ENCODE measurements at regions not wholly inside any gene's neighbourhood (a gene's known extent, or its start where the extent isn't known, plus 50 kb on each side); places are given as distances from the start of the nearest gene placed in this dataset.
"Not testable (repeated sequence)": the region's sequence is repeated elsewhere in the genome, so short reads cannot be mapped to it uniquely, and the experiment has no call there.

DNA sequence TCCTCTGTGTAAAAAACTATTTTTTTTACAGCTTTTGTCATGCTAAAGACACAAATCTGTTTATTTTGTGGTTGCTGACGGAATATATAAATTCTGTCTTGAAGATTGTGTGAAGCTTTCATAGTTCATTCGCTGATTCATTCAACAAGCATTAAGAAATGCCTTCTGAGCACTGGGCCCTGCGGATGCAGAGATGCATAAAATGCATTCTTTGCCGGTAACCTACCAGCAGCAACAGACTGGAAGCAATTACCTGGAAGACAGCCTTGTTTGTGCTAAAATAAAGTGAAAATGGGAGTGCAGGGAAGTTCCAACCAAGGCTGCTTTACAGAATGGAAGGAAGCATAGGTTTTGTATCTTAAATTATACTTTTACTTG, 119.7 kb downstream of the PMAIP1 start:
- no peaks in the 10 kb centered on the region for H3K36me3 Mint-ChIP-seq
- H3K27me3 Mint-ChIP-seq: peaks cover 8% of the 10 kb centered on the region
- H3K4me3 Mint-ChIP-seq: no peak overlapping the region
- POLR2A ChIA-PET: interaction anchor here (0.7 kb wide), 1 partner anchor 960 kb away, joined by 4 read pairs; no protein-coding TSS in a partner anchor
- no peak for DNase-seq
- ATAC-seq (ENCODE audit: low read depth): no peak
- no peak overlapping the region for H3K27ac Mint-ChIP-seq
- H3K4me1 Mint-ChIP-seq: no peaks in the 10 kb centered on the region
- no peaks in the 10 kb centered on the region for H3K9me3 Mint-ChIP-seq

DNA sequence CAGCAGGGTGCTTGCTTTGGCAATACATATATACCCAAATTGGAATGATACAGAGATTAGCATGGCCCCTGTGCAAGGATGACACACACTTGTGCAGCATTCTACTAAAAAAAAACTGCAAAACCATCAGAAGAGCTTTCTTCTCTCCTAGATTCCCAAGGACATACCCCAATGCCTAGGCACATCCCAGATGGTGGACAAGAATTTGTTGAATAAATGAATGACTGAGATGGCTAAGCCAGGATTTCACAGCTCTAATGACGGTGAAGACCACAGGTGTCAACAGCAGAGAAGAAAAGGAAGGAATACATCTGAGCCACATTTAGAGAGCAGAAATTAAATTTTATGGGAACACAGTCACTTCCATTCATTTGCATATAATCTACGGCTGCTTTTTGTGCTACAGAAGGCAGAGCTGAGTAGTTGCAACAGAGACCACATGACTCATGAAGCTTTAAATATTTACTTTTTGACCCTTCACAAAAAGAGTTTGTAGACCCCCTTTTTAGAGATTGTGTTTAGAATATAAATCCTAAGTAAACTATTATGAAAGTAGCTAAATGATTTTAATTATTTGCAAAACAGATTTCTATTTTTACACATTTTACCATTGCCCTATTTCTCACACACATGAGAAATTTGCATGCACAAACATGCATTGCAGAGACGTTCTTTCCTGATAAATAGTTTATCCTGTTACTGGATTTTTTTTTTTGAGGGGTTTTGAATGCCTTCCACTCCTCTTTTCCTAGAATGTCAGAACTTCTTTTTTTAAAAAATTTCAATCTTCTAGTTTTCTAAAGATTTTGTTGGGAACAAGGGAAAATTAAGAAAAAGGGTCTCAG, 119.0 kb downstream of the PMAIP1 start:
- POLR2A ChIA-PET: no interaction called here
- Mint-ChIP-seq H3K4me3 (no peak overlapping the region), H3K4me1 (no peaks in the 10 kb centered on the region), H3K9me3 (no peaks in the 10 kb centered on the region), H3K27ac (no peak overlapping the region), H3K36me3 (no peaks in the 10 kb centered on the region), H3K27me3 (peaks cover 8% of the 10 kb centered on the region)
- ATAC-seq (ENCODE audit: low read depth): no peak
- no peak for DNase-seq

DNA sequence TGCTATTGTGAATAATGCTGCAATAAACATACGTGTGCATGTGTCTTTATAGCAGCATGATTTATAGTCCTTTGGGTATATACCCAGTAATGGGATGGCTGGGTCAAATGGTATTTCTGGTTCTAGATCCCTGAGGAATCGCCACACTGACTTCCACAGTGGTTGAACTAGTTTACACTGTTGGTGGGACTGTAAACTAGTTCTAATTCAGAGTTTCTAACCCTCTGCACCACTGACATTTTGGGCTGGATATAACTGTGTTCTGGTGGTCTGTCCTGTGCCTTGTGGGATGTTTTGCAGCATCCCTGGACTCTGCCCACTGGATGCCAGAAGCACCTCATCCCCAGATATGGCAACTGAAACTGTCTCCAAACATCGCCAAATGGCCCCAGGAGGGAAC, 118.3 kb downstream of the PMAIP1 start:
- H3K9me3 Mint-ChIP-seq; H3K27me3 Mint-ChIP-seq; H3K4me3 Mint-ChIP-seq; H3K4me1 Mint-ChIP-seq; H3K27ac Mint-ChIP-seq; ATAC-seq (ENCODE audit: low read depth); H3K36me3 Mint-ChIP-seq; POLR2A ChIA-PET; DNase-seq: not testable (repeated sequence)

DNA sequence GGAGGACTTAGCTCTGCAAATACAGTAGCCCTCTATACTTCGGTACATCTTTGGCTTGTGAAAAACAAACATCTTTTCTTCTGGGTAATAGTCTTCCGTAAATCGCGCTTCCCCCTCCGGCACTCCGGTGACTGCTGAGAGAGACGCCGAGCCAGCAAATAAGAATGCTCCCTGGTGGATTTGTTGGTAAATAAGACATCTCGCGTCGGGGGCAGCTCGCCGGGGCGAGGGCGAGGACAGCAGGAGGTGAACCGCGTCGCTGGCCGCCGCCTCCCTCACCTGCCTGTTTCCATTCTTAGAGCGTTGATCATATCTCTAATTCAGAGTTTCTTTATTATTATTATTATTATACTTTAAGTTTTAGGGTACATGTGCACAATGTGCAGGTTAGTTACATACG, 117.6 kb downstream of the PMAIP1 start:
- ATAC-seq (ENCODE audit: low read depth): no peak
- DNase-seq: no peak
- no peak overlapping the region for H3K27ac Mint-ChIP-seq
- H3K27me3 Mint-ChIP-seq: peaks cover 8% of the 10 kb centered on the region
- no peaks in the 10 kb centered on the region for H3K36me3 Mint-ChIP-seq
- no peak overlapping the region for H3K4me3 Mint-ChIP-seq
- POLR2A ChIA-PET: no interaction called here
- no peaks in the 10 kb centered on the region for H3K9me3 Mint-ChIP-seq
- no peaks in the 10 kb centered on the region for H3K4me1 Mint-ChIP-seq

DNA sequence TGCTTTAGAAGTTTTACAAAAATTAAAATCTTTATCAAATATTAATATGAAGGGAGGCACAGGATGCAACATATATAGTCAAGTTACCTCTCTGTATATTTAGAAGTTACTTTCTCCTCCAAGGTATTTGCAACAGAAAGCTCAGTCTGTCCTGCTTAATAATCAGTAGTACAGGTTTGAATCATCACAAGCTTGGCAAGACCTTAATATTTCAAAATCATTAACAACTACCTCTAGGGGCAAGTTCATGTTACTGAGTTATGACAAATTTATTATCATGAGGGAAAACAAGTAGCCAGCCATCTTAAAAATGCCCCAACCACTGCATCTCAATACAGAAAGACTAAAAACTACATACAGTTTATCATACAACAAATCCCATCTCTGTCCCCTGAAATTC, 116.0 kb downstream of the PMAIP1 start:
- H3K27me3 Mint-ChIP-seq; DNase-seq; H3K9me3 Mint-ChIP-seq; ATAC-seq (ENCODE audit: low read depth); H3K36me3 Mint-ChIP-seq; H3K27ac Mint-ChIP-seq; POLR2A ChIA-PET; H3K4me1 Mint-ChIP-seq; H3K4me3 Mint-ChIP-seq: not testable (repeated sequence)

DNA sequence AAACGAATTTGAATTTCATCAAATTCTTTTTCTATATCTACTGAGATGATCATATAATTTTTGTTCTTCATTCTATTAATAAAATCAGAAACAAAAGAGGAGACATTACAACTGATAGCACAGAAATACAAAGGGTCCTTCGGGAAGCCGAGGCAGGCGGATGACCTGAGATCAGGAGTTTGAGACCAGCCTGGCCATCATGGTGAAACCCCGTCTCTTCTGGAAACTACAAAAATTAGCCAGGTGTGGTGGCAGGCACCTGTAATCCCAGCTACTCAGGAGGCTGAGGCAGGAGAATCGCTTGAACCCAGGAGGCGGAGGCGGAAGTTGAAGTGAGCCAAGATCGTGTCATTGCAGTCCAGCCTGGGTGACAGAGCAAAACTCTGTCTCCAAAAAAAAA, 113.4 kb downstream of the PMAIP1 start:
- H3K36me3 Mint-ChIP-seq; ATAC-seq (ENCODE audit: low read depth); H3K4me3 Mint-ChIP-seq; POLR2A ChIA-PET; H3K4me1 Mint-ChIP-seq; H3K9me3 Mint-ChIP-seq; DNase-seq; H3K27ac Mint-ChIP-seq; H3K27me3 Mint-ChIP-seq: not testable (repeated sequence)

DNA sequence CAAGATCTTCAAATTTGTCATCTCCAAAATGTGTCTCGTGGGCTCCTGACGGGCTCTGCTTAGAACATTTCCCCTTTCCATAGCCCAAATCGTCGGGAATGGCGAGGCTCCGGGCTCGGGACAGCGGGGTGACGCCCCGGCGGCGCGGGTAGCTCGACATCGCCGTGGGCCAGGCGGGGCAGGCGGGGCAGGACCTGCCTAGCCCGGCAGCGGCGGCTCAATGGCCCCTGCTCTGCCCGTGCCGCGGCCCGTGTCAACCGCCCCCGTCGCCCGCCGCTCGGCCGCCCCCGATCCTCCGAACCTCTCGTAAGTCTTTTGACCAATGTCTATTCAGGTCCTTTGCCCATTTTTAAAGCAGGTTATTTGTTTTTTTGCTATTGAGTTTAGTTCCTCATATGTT, 111.2 kb downstream of the PMAIP1 start:
- Mint-ChIP-seq H3K27me3 (peaks cover 5% of the 10 kb centered on the region), H3K4me1 (no peaks in the 10 kb centered on the region), H3K4me3 (no peak overlapping the region), H3K9me3 (no peaks in the 10 kb centered on the region), H3K27ac (no peak overlapping the region), H3K36me3 (no peaks in the 10 kb centered on the region)
- POLR2A ChIA-PET: no interaction called here
- no peak for ATAC-seq (ENCODE audit: low read depth)
- DNase-seq: no peak

DNA sequence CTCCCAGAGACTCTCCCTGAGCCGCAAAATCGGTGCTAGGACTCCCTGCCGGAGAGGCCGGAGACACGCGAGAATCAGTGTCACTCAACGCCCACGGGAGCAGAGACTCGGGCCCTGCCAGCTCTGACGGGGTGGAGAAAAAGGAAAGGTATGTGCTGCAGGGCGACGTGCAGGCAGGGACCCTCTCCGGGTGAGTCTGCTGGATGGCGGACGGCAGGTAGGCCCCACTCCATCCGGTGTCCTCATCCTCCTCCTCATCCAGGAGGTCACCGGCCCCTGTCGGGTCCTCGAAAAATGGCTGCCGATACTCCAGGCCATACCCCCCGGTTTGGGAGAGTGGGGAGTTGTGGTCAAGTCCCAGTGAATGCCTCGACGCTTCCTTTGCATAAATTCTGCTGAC, 110.7 kb downstream of the PMAIP1 start:
- DNase-seq (no peak), ATAC-seq (ENCODE audit: low read depth) (no peak)
- no peaks in the 10 kb centered on the region for H3K4me1 Mint-ChIP-seq
- H3K9me3 Mint-ChIP-seq: no peaks in the 10 kb centered on the region
- POLR2A ChIA-PET: no interaction called here
- H3K36me3 Mint-ChIP-seq: no peaks in the 10 kb centered on the region
- H3K27me3 Mint-ChIP-seq: peaks cover 5% of the 10 kb centered on the region
- H3K4me3 Mint-ChIP-seq: no peak overlapping the region
- H3K27ac Mint-ChIP-seq: no peak overlapping the region

DNA sequence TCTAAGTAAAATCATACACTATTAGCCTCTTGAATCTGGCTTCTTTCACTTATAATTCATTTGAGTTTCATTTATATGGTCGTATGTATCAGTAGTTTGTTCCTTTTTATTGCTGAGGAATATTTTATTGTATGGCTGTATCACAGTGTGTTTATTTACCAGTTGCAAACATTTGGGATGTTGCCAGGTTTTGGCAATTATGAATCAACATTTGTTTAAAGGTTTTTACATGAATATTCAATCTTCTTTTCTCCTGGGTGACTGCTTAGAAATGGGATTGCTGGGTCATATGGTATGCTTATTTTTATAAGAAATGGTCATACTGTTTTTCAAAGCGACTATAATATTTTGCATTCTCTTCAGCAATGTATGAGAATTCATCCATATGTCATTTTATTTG, 107.9 kb downstream of the PMAIP1 start:
- Mint-ChIP-seq H3K36me3 (no peaks in the 10 kb centered on the region), H3K27me3 (peaks cover 3% of the 10 kb centered on the region), H3K4me1 (no peaks in the 10 kb centered on the region), H3K27ac (no peak overlapping the region), H3K9me3 (no peaks in the 10 kb centered on the region), H3K4me3 (no peak overlapping the region)
- ATAC-seq (ENCODE audit: low read depth) (no peak), DNase-seq (no peak)
- POLR2A ChIA-PET: no interaction called here

DNA sequence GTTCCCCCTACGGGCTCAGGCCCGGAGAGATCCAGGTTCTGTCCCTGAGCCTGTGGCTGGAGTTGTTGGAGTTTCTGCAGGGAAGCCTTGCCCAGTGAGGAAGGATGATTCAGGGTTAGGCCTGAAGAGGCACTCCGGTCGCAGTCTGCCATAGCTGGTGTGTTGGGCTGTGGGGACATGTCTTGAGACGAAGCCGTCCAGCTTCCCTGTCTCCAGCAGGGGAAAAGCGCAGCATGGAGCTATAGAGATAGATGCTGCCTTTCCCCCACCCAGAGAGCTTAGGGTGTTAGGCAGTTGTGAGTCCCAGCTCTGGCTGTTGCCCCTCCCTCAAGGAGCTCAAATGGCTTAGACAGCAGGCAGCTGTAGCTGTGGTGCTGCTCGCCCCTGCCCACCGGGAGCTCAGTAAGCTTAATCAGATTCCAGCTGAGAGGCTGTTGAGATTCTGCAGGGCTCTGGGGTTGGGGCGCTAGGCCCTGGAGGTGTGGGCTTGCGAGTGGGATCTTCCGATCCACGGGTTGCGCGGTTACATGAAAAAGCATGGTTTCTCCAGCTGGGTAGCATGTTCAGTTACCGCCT, 103.9 kb downstream of the PMAIP1 start:
- POLR2A ChIA-PET: no interaction called here
- Mint-ChIP-seq H3K4me1 (no peaks in the 10 kb centered on the region), H3K9me3 (peaks cover 2% of the 10 kb centered on the region), H3K4me3 (no peak overlapping the region), H3K27me3 (peaks cover 8% of the 10 kb centered on the region), H3K27ac (no peak overlapping the region), H3K36me3 (no peaks in the 10 kb centered on the region)
- DNase-seq: no peak
- no peak for ATAC-seq (ENCODE audit: low read depth)

DNA sequence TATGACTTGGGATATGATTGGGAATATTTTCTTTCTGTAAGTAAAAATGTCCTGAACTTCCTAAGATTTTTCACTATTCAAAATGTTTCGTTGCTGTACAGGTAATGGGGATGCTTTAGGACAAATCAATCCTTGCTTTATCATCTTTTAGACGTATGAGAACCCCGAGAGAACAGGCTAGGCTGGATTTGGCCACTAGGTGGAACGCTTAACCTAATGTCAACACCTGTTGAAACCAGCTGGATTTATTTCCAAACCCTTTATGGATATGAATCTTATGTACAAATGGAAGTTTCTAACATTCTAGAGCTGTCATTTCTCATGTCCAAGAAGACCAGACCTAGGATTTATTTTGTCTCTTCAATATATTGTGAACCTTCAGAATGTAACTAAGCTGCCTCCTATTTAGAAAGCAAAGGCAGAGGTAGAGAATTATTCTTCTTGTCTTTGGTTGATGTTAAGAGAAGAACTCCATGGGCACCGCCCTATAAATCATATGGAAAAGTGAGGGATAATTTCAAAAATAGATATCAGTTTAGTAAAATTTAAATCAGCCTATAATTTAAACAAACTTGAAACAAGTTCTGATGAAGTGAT, 96.7 kb downstream of the PMAIP1 start:
- POLR2A ChIA-PET: no interaction called here
- Mint-ChIP-seq H3K27ac (no peak overlapping the region), H3K4me3 (no peak overlapping the region), H3K4me1 (no peaks in the 10 kb centered on the region), H3K27me3 (peaks cover 30% of the 10 kb centered on the region), H3K36me3 (no peaks in the 10 kb centered on the region), H3K9me3 (peaks cover 2% of the 10 kb centered on the region)
- DNase-seq (no peak), ATAC-seq (ENCODE audit: low read depth) (no peak)

DNA sequence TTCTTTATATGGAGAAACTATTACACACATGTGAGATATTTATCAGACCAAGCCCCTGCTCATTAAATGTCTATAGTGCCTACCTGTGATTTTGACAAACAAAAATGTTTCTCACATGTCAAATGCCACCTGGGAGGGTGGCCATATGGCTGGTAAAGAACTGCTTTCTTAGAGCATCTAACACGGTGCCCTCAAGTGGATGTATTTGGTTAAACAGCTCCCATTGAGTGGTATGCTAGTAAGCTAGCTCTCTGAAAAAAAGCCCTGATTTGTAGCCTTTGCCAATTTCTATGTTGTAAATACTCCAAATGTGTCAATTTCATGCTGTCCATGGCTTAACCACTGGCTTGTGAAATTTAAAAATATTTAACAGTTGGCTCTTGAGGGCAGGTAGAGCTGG, 94.6 kb downstream of the PMAIP1 start:
- H3K4me1 Mint-ChIP-seq: no peaks in the 10 kb centered on the region
- no peaks in the 10 kb centered on the region for H3K36me3 Mint-ChIP-seq
- ATAC-seq (ENCODE audit: low read depth) (no peak), DNase-seq (no peak)
- POLR2A ChIA-PET: no interaction called here
- H3K9me3 Mint-ChIP-seq: no peaks in the 10 kb centered on the region
- H3K27ac Mint-ChIP-seq: no peak overlapping the region
- no peak overlapping the region for H3K4me3 Mint-ChIP-seq
- peaks cover 43% of the 10 kb centered on the region for H3K27me3 Mint-ChIP-seq

DNA sequence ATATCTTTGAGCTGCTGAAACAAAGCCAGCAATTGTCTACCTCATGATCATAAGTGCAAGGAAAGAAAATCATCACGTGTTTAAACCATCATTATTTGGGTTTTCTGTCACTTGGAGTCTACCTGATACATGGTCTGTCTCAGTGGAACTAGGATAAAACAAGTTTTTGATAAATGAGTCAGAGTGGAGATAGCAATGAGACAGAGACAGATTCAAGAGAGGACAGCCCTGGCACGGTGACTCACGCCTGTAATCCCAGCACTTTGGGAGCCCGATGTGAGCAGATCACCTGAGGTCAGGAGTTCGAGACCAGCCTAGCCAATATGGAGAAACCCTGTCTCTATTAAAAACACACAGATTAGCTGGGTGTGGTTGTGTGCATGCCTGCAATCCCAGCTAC, 93.8 kb downstream of the PMAIP1 start:
- H3K27me3 Mint-ChIP-seq: peaks cover 45% of the 10 kb centered on the region
- no peak overlapping the region for H3K27ac Mint-ChIP-seq
- POLR2A ChIA-PET: interaction anchor here (0.7 kb wide), 1 partner anchor 32 kb away, joined by 5 read pairs; no protein-coding TSS in a partner anchor
- no peaks in the 10 kb centered on the region for H3K4me1 Mint-ChIP-seq
- ATAC-seq (ENCODE audit: low read depth) (no peak), DNase-seq (no peak)
- H3K9me3 Mint-ChIP-seq: no peaks in the 10 kb centered on the region
- no peaks in the 10 kb centered on the region for H3K36me3 Mint-ChIP-seq
- no peak overlapping the region for H3K4me3 Mint-ChIP-seq
